GM23248 (cell line): ENCODE measurements at regions not wholly inside any gene's neighbourhood (a gene's known extent, or its start where the extent isn't known, plus 50 kb on each side); places are given as distances from the start of the nearest gene placed in this dataset.

Source experiments
- EZH2 ChIP-seq: fragments of 200-600 bp; sonication (generic); IDR thresholded peaks from 2 replicates; pipeline ENCODE4 v1.6.1; 2018; ENCODE audit warnings: antibody characterized with exemption, mild to moderate bottlenecking; ENCODE audit not compliant: insufficient read depth, poor library complexity, severe bottlenecking
- EZH2phosphoT487 ChIP-seq: fragments of 200-600 bp; sonication (generic); IDR thresholded peaks from 2 replicates; pipeline ENCODE4 v1.6.1; 2018; ENCODE audit warnings: antibody characterized with exemption, moderate library complexity, mild to moderate bottlenecking, low read depth; ENCODE audit not compliant: insufficient read depth

GRCh38 chr4:104979083-104979760 lies 167.5 kb upstream of the TET2 start:
- TF ChIP-seq EZH2 (no peak), EZH2phosphoT487 (no peak)
